ENCODE measurements at regions not wholly inside any gene's neighbourhood (a gene's known extent, or its start where the extent isn't known, plus 50 kb on each side); places are given as distances from the start of the nearest gene placed in this dataset.
A peak's percentile ranks its signal among the peaks of the same experiment; 100 is the strongest.

GRCh38 chr7:88358526-88358838 lies 51.8 kb upstream of the STEAP4 start:
- CTCF ChIA-PET = interaction anchor here (0.5 to 3.0 kb wide), 4 partner anchors 13 to 116 kb away, joined by 3 to 30 read pairs (median 14); no protein-coding TSS in a partner anchor
- H3K4me1 ChIP-seq = peaks cover 14% of the 10 kb centered on the region
- no peak for TF ChIP-seq CTCF (IDR thresholded peaks at IDR 0.05; ENCODE audit: insufficient read depth in 1 of 2, low read depth in 1 of 2, low read length in 1 of 2, severe bottlenecking in 1 of 2, unreplicated experiment in 1 of 2)
- DNase-seq = no peak
- Mint-ChIP-seq H3K36me3 (ENCODE audit: insufficient read depth, unreplicated experiment) (no peaks in the 10 kb centered on the region), H3K27me3 (ENCODE audit: insufficient read depth, unreplicated experiment) (peaks cover 3% of the 10 kb centered on the region), H3K9me3 (ENCODE audit: unreplicated experiment) (no peaks in the 10 kb centered on the region), H3K4me1 (ENCODE audit: low read depth, unreplicated experiment) (peaks cover 11% of the 10 kb centered on the region), H3K4me3 (ENCODE audit: unreplicated experiment) (peak overlapping the region; percentile 15), H3K27ac (ENCODE audit: unreplicated experiment) (no peak overlapping the region)
- no peak overlapping the region for H3K4me3 ChIP-seq (ENCODE audit: low read depth, low read length)
- no peaks in the 10 kb centered on the region for H3K9me3 ChIP-seq
- intact Hi-C loops (cut with micrococcal nuclease; ENCODE audit: unreplicated experiment) = loop anchor here (1.0 kb wide), 3 partner anchors 13 to 115 kb away; no protein-coding TSS in a partner anchor
- H3K36me3 ChIP-seq (ENCODE audit: control insufficient read depth, insufficient read depth, low read length) = no peaks in the 10 kb centered on the region
- POLR2A ChIA-PET = no interaction called here
- BruUV-seq (replicated peaks) = no TSS peak
- H3K27me3 ChIP-seq (replicated peaks; ENCODE audit: control insufficient read depth, insufficient read depth, low read length) = no peaks in the 10 kb centered on the region; the same call in 1 of the 2 replicates

- DNase-seq = peak in 1 of 2 experiments; percentile 32
- peak; percentile 56 to 71 for TF ChIP-seq CTCF (IDR thresholded peaks at IDR 0.05; ENCODE audit: insufficient read depth in 1 of 2, low read depth in 1 of 2, low read length in 1 of 2, severe bottlenecking in 1 of 2, unreplicated experiment in 1 of 2)
- H3K27ac Mint-ChIP-seq (ENCODE audit: unreplicated experiment) = no peak overlapping the region
- Histone ChIP-seq H3K4me3 (ENCODE audit: low read depth, low read length) (no peak overlapping the region), H3K36me3 (ENCODE audit: control insufficient read depth, insufficient read depth, low read length) (no peaks in the 10 kb centered on the region), H3K4me1 (peaks cover 14% of the 10 kb centered on the region), H3K9me3 (no peaks in the 10 kb centered on the region), H3K27me3 (replicated peaks; ENCODE audit: control insufficient read depth, insufficient read depth, low read length) (no peaks in the 10 kb centered on the region; the same call in 1 of the 2 replicates)
- ChIA-PET CTCF (interaction anchor here (0.5 to 3.0 kb wide), 4 partner anchors 13 to 115 kb away, joined by 3 to 30 read pairs (median 14); no protein-coding TSS in a partner anchor), POLR2A (no interaction called here)
- peaks cover 5% of the 10 kb centered on the region for H3K27me3 Mint-ChIP-seq (ENCODE audit: insufficient read depth, unreplicated experiment)
- intact Hi-C loops (cut with micrococcal nuclease; ENCODE audit: unreplicated experiment) = loop anchor here (1.0 kb wide), 3 partner anchors 13 to 115 kb away; no protein-coding TSS in a partner anchor
- no TSS peak for BruUV-seq (replicated peaks)
- peak overlapping the region; percentile 15 for H3K4me3 Mint-ChIP-seq (ENCODE audit: unreplicated experiment)
- no peaks in the 10 kb centered on the region for H3K36me3 Mint-ChIP-seq (ENCODE audit: insufficient read depth, unreplicated experiment)
- H3K9me3 Mint-ChIP-seq (ENCODE audit: unreplicated experiment) = no peaks in the 10 kb centered on the region
- H3K4me1 Mint-ChIP-seq (ENCODE audit: low read depth, unreplicated experiment) = peaks cover 11% of the 10 kb centered on the region
Measured at GRCh38 chr7:88357781-88358525, 51.3 kb upstream of the STEAP4 start.

- no TSS peak for BruUV-seq (replicated peaks)
- DNase-seq = peak; percentile 19 to 36
- peaks cover 11% of the 10 kb centered on the region for H3K4me1 Mint-ChIP-seq (ENCODE audit: low read depth, unreplicated experiment)
- no peaks in the 10 kb centered on the region; the same call in 1 of the 2 replicates for H3K27me3 ChIP-seq (replicated peaks; ENCODE audit: control insufficient read depth, insufficient read depth, low read length)
- TF ChIP-seq CTCF (IDR thresholded peaks at IDR 0.05; ENCODE audit: insufficient read depth in 1 of 2, low read depth in 1 of 2, low read length in 1 of 2, severe bottlenecking in 1 of 2, unreplicated experiment in 1 of 2) = no peak
- no peaks in the 10 kb centered on the region for H3K9me3 Mint-ChIP-seq (ENCODE audit: unreplicated experiment)
- intact Hi-C loops (cut with micrococcal nuclease; ENCODE audit: unreplicated experiment) = no loop called here
- POLR2A ChIA-PET = no interaction called here
- CTCF ChIA-PET = interaction anchor here (1.1 to 3.0 kb wide), 3 partner anchors 12 to 115 kb away, joined by 3 to 30 read pairs (median 24); no protein-coding TSS in a partner anchor
- H3K27me3 Mint-ChIP-seq (ENCODE audit: insufficient read depth, unreplicated experiment) = peaks cover 6% of the 10 kb centered on the region
- H3K4me3 ChIP-seq (ENCODE audit: low read depth, low read length) = no peak overlapping the region
- H3K4me1 ChIP-seq = peaks cover 14% of the 10 kb centered on the region
- H3K36me3 Mint-ChIP-seq (ENCODE audit: insufficient read depth, unreplicated experiment) = no peaks in the 10 kb centered on the region
- H3K27ac Mint-ChIP-seq (ENCODE audit: unreplicated experiment) = no peak overlapping the region
- H3K4me3 Mint-ChIP-seq (ENCODE audit: unreplicated experiment) = no peak overlapping the region
- no peaks in the 10 kb centered on the region for H3K36me3 ChIP-seq (ENCODE audit: control insufficient read depth, insufficient read depth, low read length)
- H3K9me3 ChIP-seq = no peaks in the 10 kb centered on the region
Measured at GRCh38 chr7:88357294-88357693, 50.6 kb upstream of the STEAP4 start.
